Fibroblast of lung (primary cell): ENCODE measurements at regions not wholly inside any gene's neighbourhood (a gene's known extent, or its start where the extent isn't known, plus 50 kb on each side); places are given as distances from the start of the nearest gene placed in this dataset.

Source experiments
- CTCF ChIP-seq, 2 donors: IDR thresholded peaks in 1 of 2; conservative IDR thresholded peaks in 1 of 2; 1 replicate in 1 of 2; 2 replicates in 1 of 2; pipeline ENCODE4 v1.5.1; 2011 to 2012; ENCODE audit warnings: low read length in 2 of 2, control low read depth in 1 of 2, inconsistent platforms in 1 of 2, low read depth in 1 of 2, mild to moderate bottlenecking in 1 of 2
- EZH2 ChIP-seq: IDR thresholded peaks from 2 replicates; pipeline ENCODE4 v1.5.1; 2012; ENCODE audit warnings: low read length, control low read depth, mild to moderate bottlenecking; ENCODE audit errors: missing control alignments

- TF ChIP-seq CTCF (conservative IDR thresholded peaks at IDR 0.05 in 1 of 2, IDR thresholded peaks at IDR 0.05 in 1 of 2; ENCODE audit: low read depth in 1 of 2, low read length in 2 of 2) (peak in 1 of 2 donors; percentile 33), EZH2 (no peak)
Measured at GRCh38 chr19:30222428-30222873, 149.7 kb upstream of the ZNF536 start.
